B cell (primary cell): ENCODE measurements at regions not wholly inside any gene's neighbourhood (a gene's known extent, or its start where the extent isn't known, plus 50 kb on each side); places are given as distances from the start of the nearest gene placed in this dataset.

Experiments
- ATAC-seq: fragments of 200-7000 bp; cut with Tn5 transposase; one replicate; pipeline ENCODE4 v1.10.0; 2021; ENCODE audit warnings: low read depth, mild to moderate bottlenecking, moderate number of reproducible peaks, moderate library complexity
- CTCF ChIA-PET: fragments of 350-600 bp; sonication (Branson Sonifier 250); formaldehyde crosslinking; loops from one replicate; lab custom pipeline; 2021; ENCODE audit warnings: antibody characterized with exemption, inconsistent platforms; lab: Charles Lee
- POLR2A ChIA-PET: fragments of 350-600 bp; sonication (Branson Sonifier 250); formaldehyde crosslinking; loops from one replicate; lab custom pipeline; 2021; ENCODE audit warnings: antibody characterized with exemption; lab: Charles Lee
- DNase-seq: peaks from one replicate; pipeline ENCODE4 v3.0.0; 2013
- H2AFZ ChIP-seq: 2 replicates; pipeline ENCODE4 v1.6.1; 2012; ENCODE audit warnings: mild to moderate bottlenecking, low read depth, low read length; ENCODE audit not compliant: insufficient read depth, poor library complexity, severe bottlenecking
- H3K27ac ChIP-seq, 2 donors: 1 replicate in 1 of 2; 2 replicates in 1 of 2; pipeline ENCODE4 v1.5.1; 2012 to 2013; ENCODE audit warnings: low read length in 2 of 2, mild to moderate bottlenecking in 2 of 2, moderate library complexity in 1 of 2
- H3K27me3 ChIP-seq, 4 experiments: fragments of 200-600 bp in 1 of 4; sonication (generic) in 1 of 4; replicated peaks in 1 of 4; 1 replicate in 2 of 4; 2 replicates in 2 of 4; pipeline versions ENCODE4 v1.6.1 to v1.7.0; 2013 to 2016; ENCODE audit warnings: low read length in 3 of 4, mild to moderate bottlenecking in 2 of 4, mixed read lengths in 1 of 4, moderate library complexity in 1 of 4; ENCODE audit not compliant: insufficient read depth in 4 of 4, control insufficient read depth in 3 of 4; ENCODE audit errors: control extremely low read depth in 1 of 4
- H3K36me3 ChIP-seq, 2 experiments: replicated peaks in 1 of 2; 1 replicate in 1 of 2; 2 replicates in 1 of 2; pipeline versions ENCODE4 v1.6.1 to v1.7.1; 2013; ENCODE audit warnings: low read length in 1 of 2; ENCODE audit not compliant: insufficient read depth in 2 of 2, control insufficient read depth in 1 of 2; ENCODE audit errors: control extremely low read depth in 1 of 2, extremely low read depth in 1 of 2
- H3K4me1 ChIP-seq, 2 donors: fragments of 200-600 bp in 1 of 2; sonication (generic) in 1 of 2; 1 replicate in 1 of 2; 2 replicates in 1 of 2; pipeline versions ENCODE4 v1.5.1 to v1.6.1; 2013 to 2017; ENCODE audit warnings: low read length in 2 of 2; ENCODE audit not compliant: control insufficient read depth in 2 of 2, insufficient read depth in 2 of 2
- H3K4me2 ChIP-seq: replicated peaks from 2 replicates; pipeline ENCODE3; 2012; ENCODE audit warnings: mild to moderate bottlenecking, low read depth, low read length; ENCODE audit not compliant: poor library complexity, severe bottlenecking
- H3K4me3 ChIP-seq, 5 experiments: fragments of 200-600 bp in 1 of 5; sonication (generic) in 1 of 5; 1 replicate in 3 of 5; 2 replicates in 2 of 5; pipeline versions ENCODE4 v1.5.1 to v1.7.0; 2011 to 2016; ENCODE audit warnings: low read length in 4 of 5, mild to moderate bottlenecking in 4 of 5, low read depth in 2 of 5, control low read depth in 1 of 5, moderate library complexity in 1 of 5; ENCODE audit not compliant: insufficient read depth in 1 of 5; ENCODE audit errors: control extremely low read depth in 1 of 5, extremely low read depth in 1 of 5
- H3K79me2 ChIP-seq: fragments of 200-600 bp; sonication (generic); one replicate; pipeline ENCODE4 v1.6.0; 2016; ENCODE audit warnings: low read length; ENCODE audit not compliant: control insufficient read depth, insufficient read depth
- H3K9ac ChIP-seq: fragments of 200-600 bp; sonication (generic); 2 replicates; pipeline ENCODE4 v1.6.1; 2017; ENCODE audit warnings: mild to moderate bottlenecking, low read length, moderate library complexity
- H3K9me3 ChIP-seq, 3 donors: one replicate each; pipeline versions ENCODE4 v1.6.1 to v1.7.1; 2013; ENCODE audit warnings: low read length in 2 of 3; ENCODE audit not compliant: control insufficient read depth in 2 of 3, insufficient read depth in 1 of 3; ENCODE audit errors: control extremely low read depth in 1 of 3
- H4K20me1 ChIP-seq: 2 replicates; pipeline ENCODE4 v1.6.0; 2012; ENCODE audit warnings: mild to moderate bottlenecking, low read length; ENCODE audit not compliant: insufficient read depth, control insufficient read depth, poor library complexity, severe bottlenecking
- H3K27ac Mint-ChIP-seq: one replicate; pipeline ENCODE4 v1.8.0; 2021; ENCODE audit warnings: mixed read lengths
- H3K27me3 Mint-ChIP-seq: one replicate; pipeline ENCODE4 v1.8.0; 2021; ENCODE audit warnings: mixed read lengths
- H3K4me1 Mint-ChIP-seq: one replicate; pipeline ENCODE4 v1.8.0; 2021; ENCODE audit warnings: mixed read lengths
- H3K4me3 Mint-ChIP-seq: one replicate; pipeline ENCODE4 v1.8.0; 2021; ENCODE audit warnings: mixed read lengths
- H3K9me3 Mint-ChIP-seq: one replicate; pipeline ENCODE4 v1.8.0; 2022; ENCODE audit warnings: mixed read lengths; ENCODE audit not compliant: insufficient read depth
- CTCF ChIP-seq: fragments of 200-600 bp; IDR thresholded peaks from one replicate; pipeline ENCODE4 v1.8.0; 2022; ENCODE audit warnings: antibody characterized with exemption, mild to moderate bottlenecking
- EZH2 ChIP-seq: IDR thresholded peaks from 2 replicates; pipeline ENCODE4 v1.6.1; 2012; ENCODE audit warnings: borderline replicate concordance, low read depth, mild to moderate bottlenecking, moderate library complexity, low read length; ENCODE audit not compliant: insufficient read depth, poor library complexity, severe bottlenecking
- WGBS: methylation state at CpG from one replicate; pipeline ENCODE4 v1.1.5; 2013; ENCODE audit warnings: missing lambda C conversion rate; ENCODE audit not compliant: insufficient coverage; 5-methylcytosine and 5-hydroxymethylcytosine counted together
- intact Hi-C: fragments of 100-400 bp; cut with micrococcal nuclease; formaldehyde crosslinking; loops from one replicate; pipeline ENCODE4 v1.10.0; 2022

GRCh38 chr21:16773206-16773605 lies 739.6 kb upstream of the CXADR start:
- intact Hi-C loops, result no loop called here
- Histone ChIP-seq H3K4me3 (no peak overlapping the region), H4K20me1 (no peaks in the 10 kb centered on the region), H3K4me1 (no peaks in the 10 kb centered on the region), H3K27ac (no peak overlapping the region), H3K36me3 (no peaks in the 10 kb centered on the region), H3K79me2 (no peaks in the 10 kb centered on the region), H3K9ac (no peak overlapping the region), H3K27me3 (no peaks in the 10 kb centered on the region), H3K9me3 (peaks cover 0 to 6% (median 0%) of the 10 kb centered on the region in 3 donors), H3K4me2 (no peak overlapping the region), H2AFZ (no peak overlapping the region)
- H3K4me1 Mint-ChIP-seq, result no peaks in the 10 kb centered on the region
- POLR2A ChIA-PET, result no interaction called here
- WGBS, result no CpG with 5 or more reads among the region's 1 CpG
- H3K27me3 Mint-ChIP-seq, result no peaks in the 10 kb centered on the region
- TF ChIP-seq EZH2, result no peak
- no peak for TF ChIP-seq CTCF
- peaks cover 10% of the 10 kb centered on the region for H3K9me3 Mint-ChIP-seq
- H3K27ac Mint-ChIP-seq, result no peak overlapping the region
- CTCF ChIA-PET, result no interaction called here
- ATAC-seq, result no peak
- DNase-seq, result no peak
- no peak overlapping the region for H3K4me3 Mint-ChIP-seq

DNA sequence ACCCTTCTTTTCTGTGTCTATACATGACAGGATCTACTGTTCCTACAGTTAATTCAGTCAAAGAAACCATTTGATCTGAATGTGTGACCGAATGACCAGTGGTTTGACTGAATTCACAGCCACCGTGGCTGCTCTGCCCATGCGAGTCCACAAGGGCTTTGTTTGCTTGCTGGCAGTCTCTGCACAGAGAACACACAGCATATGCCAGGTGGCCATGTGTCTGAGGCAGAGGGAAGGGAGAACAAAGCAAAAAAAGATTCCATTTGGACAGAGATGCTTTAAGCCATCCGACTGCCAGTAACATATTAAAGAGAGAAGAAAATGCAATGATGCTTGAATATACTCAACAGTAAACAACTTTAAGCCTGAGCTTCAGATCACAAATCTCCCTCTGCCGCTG lies 737.8 kb upstream of the CXADR start:
- H3K79me2 ChIP-seq, result no peaks in the 10 kb centered on the region
- intact Hi-C loops, result no loop called here
- ATAC-seq (no peak), DNase-seq (no peak)
- ChIA-PET POLR2A (no interaction called here), CTCF (no interaction called here)
- H3K36me3 ChIP-seq, result no peaks in the 10 kb centered on the region
- no peak overlapping the region for H2AFZ ChIP-seq
- no peaks in the 10 kb centered on the region for H3K4me1 ChIP-seq
- no peak overlapping the region for H3K27ac ChIP-seq
- no peak for TF ChIP-seq CTCF
- TF ChIP-seq EZH2, result no peak
- H3K9ac ChIP-seq, result no peak overlapping the region
- WGBS, result 82% methylated on average over 3 of the region's 5 CpGs
- no peak overlapping the region for H3K4me3 Mint-ChIP-seq
- no peaks in the 10 kb centered on the region for H3K4me1 Mint-ChIP-seq
- no peak overlapping the region for H3K27ac Mint-ChIP-seq
- H3K27me3 Mint-ChIP-seq, result no peaks in the 10 kb centered on the region
- H3K4me3 ChIP-seq, result no peak overlapping the region
- peaks cover 0 to 8% (median 0%) of the 10 kb centered on the region in 3 donors for H3K9me3 ChIP-seq
- H3K27me3 ChIP-seq, result no peaks in the 10 kb centered on the region
- H3K9me3 Mint-ChIP-seq, result peaks cover 10% of the 10 kb centered on the region
- no peaks in the 10 kb centered on the region for H4K20me1 ChIP-seq
- H3K4me2 ChIP-seq, result no peak overlapping the region
